ENCODE measurements at regions not wholly inside any gene's neighbourhood (a gene's known extent, or its start where the extent isn't known, plus 50 kb on each side); places are given as distances from the start of the nearest gene placed in this dataset.

DNA sequence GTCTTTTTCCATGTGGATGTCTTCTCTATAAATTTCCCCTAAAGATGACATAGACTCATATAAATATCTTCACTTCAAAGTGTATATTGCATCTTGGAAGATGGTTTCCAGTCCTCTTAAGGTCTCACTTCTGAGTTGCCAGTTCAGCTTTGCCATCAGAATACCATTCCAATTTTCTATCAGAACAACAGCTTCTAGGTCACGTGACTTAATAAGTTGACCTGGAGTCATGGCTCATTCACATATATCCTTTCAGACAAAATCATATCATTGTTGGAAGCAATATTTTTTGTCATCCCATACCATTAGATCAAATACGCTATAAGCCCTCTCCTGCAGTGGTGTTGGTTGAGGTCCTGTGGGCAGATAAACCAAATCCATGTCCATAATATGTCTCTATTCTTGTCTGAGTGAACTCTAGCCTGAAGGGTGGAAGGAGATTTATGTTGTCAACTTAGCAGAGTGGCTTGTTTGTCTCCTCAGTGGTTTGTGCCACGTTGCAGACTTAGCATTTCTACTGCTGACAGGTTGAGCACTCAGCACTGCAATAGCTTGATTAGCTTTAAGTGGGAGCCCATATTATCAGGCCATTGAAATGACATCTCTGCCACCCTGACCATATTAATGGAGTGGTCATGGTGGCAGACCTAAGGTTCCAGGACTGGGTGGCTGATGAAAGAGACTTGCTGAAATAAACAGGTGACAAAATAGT, 123.6 kb upstream of the PCDH17 start:
- TF ChIP-seq, protein P1, sequence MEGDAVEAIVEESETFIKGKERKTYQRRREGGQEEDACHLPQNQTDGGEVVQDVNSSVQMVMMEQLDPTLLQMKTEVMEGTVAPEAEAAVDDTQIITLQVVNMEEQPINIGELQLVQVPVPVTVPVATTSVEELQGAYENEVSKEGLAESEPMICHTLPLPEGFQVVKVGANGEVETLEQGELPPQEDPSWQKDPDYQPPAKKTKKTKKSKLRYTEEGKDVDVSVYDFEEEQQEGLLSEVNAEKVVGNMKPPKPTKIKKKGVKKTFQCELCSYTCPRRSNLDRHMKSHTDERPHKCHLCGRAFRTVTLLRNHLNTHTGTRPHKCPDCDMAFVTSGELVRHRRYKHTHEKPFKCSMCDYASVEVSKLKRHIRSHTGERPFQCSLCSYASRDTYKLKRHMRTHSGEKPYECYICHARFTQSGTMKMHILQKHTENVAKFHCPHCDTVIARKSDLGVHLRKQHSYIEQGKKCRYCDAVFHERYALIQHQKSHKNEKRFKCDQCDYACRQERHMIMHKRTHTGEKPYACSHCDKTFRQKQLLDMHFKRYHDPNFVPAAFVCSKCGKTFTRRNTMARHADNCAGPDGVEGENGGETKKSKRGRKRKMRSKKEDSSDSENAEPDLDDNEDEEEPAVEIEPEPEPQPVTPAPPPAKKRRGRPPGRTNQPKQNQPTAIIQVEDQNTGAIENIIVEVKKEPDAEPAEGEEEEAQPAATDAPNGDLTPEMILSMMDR (conservative IDR thresholded peaks at IDR 0.05): no peak
- no peak for TF ChIP-seq EZH2 (IDR thresholded peaks at IDR 0.05; ENCODE audit: low read depth)
